Chondrocyte (in vitro differentiated cells): ENCODE measurements at regions not wholly inside any gene's neighbourhood (a gene's known extent, or its start where the extent isn't known, plus 50 kb on each side); places are given as distances from the start of the nearest gene placed in this dataset.

Source experiments
- DNase-seq: peaks from one replicate; pipeline ENCODE4 v3.0.0; 2021; ENCODE audit warnings: mixed read lengths, low spot score
- H3K27ac Mint-ChIP-seq: one replicate; pipeline ENCODE4 v1.8.0; 2021; ENCODE audit warnings: mild to moderate bottlenecking, moderate library complexity, mixed read lengths; ENCODE audit not compliant: unreplicated experiment
- H3K27me3 Mint-ChIP-seq: 2 replicates; pipeline ENCODE4 v1.8.0; 2021; ENCODE audit warnings: low read depth, mixed read lengths
- H3K36me3 Mint-ChIP-seq: 2 replicates; pipeline ENCODE4 v1.8.0; 2021; ENCODE audit warnings: low read depth, mixed read lengths
- H3K4me1 Mint-ChIP-seq: 2 replicates; pipeline ENCODE4 v1.8.0; 2021; ENCODE audit warnings: low read depth, mild to moderate bottlenecking, mixed read lengths
- H3K4me3 Mint-ChIP-seq: one replicate; pipeline ENCODE4 v1.8.0; 2021; ENCODE audit warnings: mild to moderate bottlenecking, moderate library complexity, mixed read lengths; ENCODE audit not compliant: unreplicated experiment
- H3K9me3 Mint-ChIP-seq: 2 replicates; pipeline ENCODE4 v1.8.0; 2021; ENCODE audit warnings: low read depth, mixed read lengths
- CTCF ChIP-seq: fragments of 200-600 bp; sonication (generic); IDR thresholded peaks from 2 replicates; pipeline ENCODE4 v1.5.0; 2021; ENCODE audit warnings: antibody characterized with exemption, mild to moderate bottlenecking, moderate library complexity

- no peak for TF ChIP-seq CTCF
- Mint-ChIP-seq H3K27me3 (no peaks in the 10 kb centered on the region), H3K36me3 (no peaks in the 10 kb centered on the region), H3K9me3 (peaks cover 8% of the 10 kb centered on the region), H3K4me3 (no peak overlapping the region), H3K27ac (no peak overlapping the region), H3K4me1 (no peaks in the 10 kb centered on the region)
- DNase-seq = no peak
These were observed 70.4 kb upstream of the PDZRN3 start for GRCh38 chr3:73694983-73695757.

- Mint-ChIP-seq H3K27me3 (no peaks in the 10 kb centered on the region), H3K9me3 (no peaks in the 10 kb centered on the region), H3K4me1 (no peaks in the 10 kb centered on the region), H3K36me3 (no peaks in the 10 kb centered on the region), H3K4me3 (no peak overlapping the region), H3K27ac (no peak overlapping the region)
- DNase-seq = no peak
- no peak for TF ChIP-seq CTCF
These were observed 62.6 kb upstream of the PDZRN3 start for GRCh38 chr3:73687106-73688004.

DNA sequence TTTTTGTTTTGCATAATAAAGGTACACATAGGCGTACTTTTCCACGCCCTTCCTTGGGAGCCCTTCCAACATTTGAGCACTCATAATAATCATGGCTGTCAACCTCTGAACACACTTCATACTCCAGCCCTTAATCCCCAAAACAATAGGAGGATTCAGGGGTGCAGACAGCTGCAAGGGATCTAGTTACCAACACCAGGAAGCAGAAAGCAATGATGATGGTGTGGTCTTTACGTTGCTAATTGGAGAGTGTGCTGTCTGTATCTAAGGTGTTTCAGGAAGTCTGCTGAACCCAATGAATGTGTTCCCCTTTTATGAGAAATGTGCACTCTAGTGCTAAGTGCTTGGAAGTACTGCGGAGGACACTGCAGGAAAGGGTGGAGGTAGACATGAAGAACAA, 60.3 kb upstream of the PDZRN3 start:
- H3K9me3 Mint-ChIP-seq = no peaks in the 10 kb centered on the region
- H3K36me3 Mint-ChIP-seq = no peaks in the 10 kb centered on the region
- no peak for DNase-seq
- TF ChIP-seq CTCF = no peak
- no peak overlapping the region for H3K4me3 Mint-ChIP-seq
- no peak overlapping the region for H3K27ac Mint-ChIP-seq
- H3K27me3 Mint-ChIP-seq = no peaks in the 10 kb centered on the region
- H3K4me1 Mint-ChIP-seq = peaks cover 9% of the 10 kb centered on the region

GRCh38 chr3:73683706-73684105, 59.0 kb upstream of the PDZRN3 start:
- Mint-ChIP-seq H3K9me3 (no peaks in the 10 kb centered on the region), H3K4me1 (peaks cover 9% of the 10 kb centered on the region), H3K27ac (no peak overlapping the region), H3K36me3 (no peaks in the 10 kb centered on the region), H3K27me3 (no peaks in the 10 kb centered on the region), H3K4me3 (no peak overlapping the region)
- no peak for TF ChIP-seq CTCF
- DNase-seq = no peak

DNA sequence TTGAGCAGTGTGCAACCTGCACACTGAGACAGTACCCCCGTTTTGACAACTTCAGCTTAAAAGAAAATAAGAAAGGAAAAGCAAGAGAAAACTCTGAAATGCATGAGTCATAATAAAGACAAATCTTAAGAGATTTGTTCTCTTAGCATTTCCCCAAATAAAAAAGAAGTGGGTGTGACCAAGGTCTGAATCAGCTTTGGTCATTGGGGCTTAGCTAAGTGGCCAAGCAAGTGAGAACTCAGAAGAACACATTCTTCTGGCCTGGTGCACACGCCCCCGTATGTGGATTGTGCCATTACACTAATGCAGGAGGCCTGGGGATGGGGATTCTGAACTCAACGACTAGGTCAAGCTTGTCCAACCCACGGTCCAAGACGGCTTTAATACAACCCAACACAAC, 56.9 kb upstream of the PDZRN3 start:
- H3K27ac Mint-ChIP-seq = no peak overlapping the region
- no peaks in the 10 kb centered on the region for H3K36me3 Mint-ChIP-seq

More for the DNA sequence above, 56.9 kb upstream of the PDZRN3 start:
- DNase-seq = no peak
- Mint-ChIP-seq H3K9me3 (no peaks in the 10 kb centered on the region), H3K4me3 (no peak overlapping the region), H3K27me3 (no peaks in the 10 kb centered on the region), H3K4me1 (peaks cover 9% of the 10 kb centered on the region)
- TF ChIP-seq CTCF = no peak
